Activated CD4-positive, alpha-beta T cell treated with anti-CD3 and anti-CD28 coated beads for 36 hours (primary cell): ENCODE measurements at regions not wholly inside any gene's neighbourhood (a gene's known extent, or its start where the extent isn't known, plus 50 kb on each side); places are given as distances from the start of the nearest gene placed in this dataset.

Experiments
- ATAC-seq: fragments of 200-7000 bp; cut with Tn5 transposase; one replicate; pipeline ENCODE4 v1.10.0; 2021; ENCODE audit warnings: mild to moderate bottlenecking, moderate library complexity
- CTCF ChIA-PET: fragments of 350-600 bp; sonication (Branson Sonifier 250); formaldehyde crosslinking; loops from one replicate; lab custom pipeline; 2021; ENCODE audit warnings: antibody characterized with exemption; lab: Charles Lee
- POLR2A ChIA-PET: fragments of 350-600 bp; sonication (Branson Sonifier 250); formaldehyde crosslinking; loops from one replicate; lab custom pipeline; 2021; ENCODE audit warnings: antibody characterized with exemption, inconsistent platforms; lab: Charles Lee
- DNase-seq: peaks from one replicate; pipeline ENCODE4 v3.0.0-alpha.2; 2020
- H3K27ac Mint-ChIP-seq: one replicate; pipeline ENCODE4 v1.8.0; 2021; ENCODE audit warnings: mixed read lengths
- H3K27me3 Mint-ChIP-seq: one replicate; pipeline ENCODE4 v1.8.0; 2021; ENCODE audit warnings: mixed read lengths
- H3K36me3 Mint-ChIP-seq: one replicate; pipeline ENCODE4 v1.8.0; 2021; ENCODE audit warnings: low read depth, mixed read lengths
- H3K4me1 Mint-ChIP-seq: one replicate; pipeline ENCODE4 v1.8.0; 2021; ENCODE audit warnings: mixed read lengths
- H3K4me3 Mint-ChIP-seq: one replicate; pipeline ENCODE4 v1.8.0; 2021; ENCODE audit warnings: mild to moderate bottlenecking, moderate library complexity, mixed read lengths
- H3K9me3 Mint-ChIP-seq: one replicate; pipeline ENCODE4 v1.8.0; 2021; ENCODE audit warnings: low read depth, mixed read lengths
- intact Hi-C, 2 experiments: fragments of 100-400 bp; cut with DNase I in 1 of 2; cut with micrococcal nuclease in 1 of 2; formaldehyde crosslinking; loops; one replicate each; pipeline versions ENCODE4 v1.14.2 to v1.15.1; 2022 to 2024; cut with DNase I, micrococcal nuclease

GRCh38 chr1:208501542-208501941 lies 257.4 kb upstream of the PLXNA2 start:
- Mint-ChIP-seq H3K36me3 (no peaks in the 10 kb centered on the region), H3K9me3 (no peaks in the 10 kb centered on the region), H3K27ac (no peak overlapping the region), H3K4me3 (no peak overlapping the region), H3K27me3 (peaks cover 13% of the 10 kb centered on the region), H3K4me1 (no peaks in the 10 kb centered on the region)
- intact Hi-C loops, result no loop called here
- POLR2A ChIA-PET, result no interaction called here
- DNase-seq, result no peak
- no peak for ATAC-seq
- CTCF ChIA-PET, result no interaction called here

DNA sequence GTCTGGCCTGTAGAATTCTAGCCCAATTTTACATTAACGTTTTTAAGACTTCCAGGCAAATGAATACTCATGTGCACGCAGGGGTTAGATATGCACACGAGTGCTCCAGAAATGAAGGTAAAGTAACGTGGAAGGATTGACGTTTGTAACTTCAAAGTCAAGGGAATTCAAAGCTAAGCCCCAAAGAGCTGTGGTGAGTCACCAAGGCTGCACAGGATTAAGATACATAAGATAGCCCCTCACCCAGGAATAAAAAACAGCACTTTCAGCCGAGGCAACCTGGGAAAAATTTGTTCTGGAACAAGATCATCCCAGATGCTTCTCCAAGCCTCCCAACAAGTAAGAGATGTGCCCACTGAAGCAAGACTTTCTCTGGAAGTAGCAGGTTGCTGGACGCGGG lies 259.6 kb upstream of the PLXNA2 start:
- CTCF ChIA-PET, result no interaction called here
- intact Hi-C loops, result no loop called here

DNA sequence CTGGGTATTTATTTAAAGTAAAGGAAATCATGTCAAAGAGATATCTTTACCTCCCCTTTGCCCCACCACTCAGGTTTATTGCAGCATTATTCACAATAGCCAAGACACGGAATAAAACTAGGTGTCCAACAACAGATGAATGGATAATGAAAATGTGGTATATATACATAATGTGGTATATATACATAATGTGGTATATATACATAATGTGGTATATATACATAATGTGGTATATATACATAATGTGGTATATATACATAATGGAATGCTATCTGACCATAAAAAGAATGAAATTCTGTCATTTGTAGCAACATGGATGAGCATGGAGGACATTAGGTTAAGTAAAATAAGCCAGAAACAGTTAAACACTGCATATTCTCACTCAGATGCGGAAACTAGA lies 262.6 kb upstream of the PLXNA2 start:
- Mint-ChIP-seq H3K9me3 (no peaks in the 10 kb centered on the region), H3K27ac (no peak overlapping the region), H3K27me3 (peaks cover 4% of the 10 kb centered on the region), H3K36me3 (no peaks in the 10 kb centered on the region), H3K4me1 (no peaks in the 10 kb centered on the region), H3K4me3 (no peak overlapping the region)
- CTCF ChIA-PET, result no interaction called here
- intact Hi-C loops, result no loop called here
- DNase-seq (no peak), ATAC-seq (no peak)
- POLR2A ChIA-PET, result no interaction called here

More for the DNA sequence above, 259.6 kb upstream of the PLXNA2 start:
- POLR2A ChIA-PET, result no interaction called here
- ATAC-seq (no peak), DNase-seq (no peak)
- Mint-ChIP-seq H3K27me3 (peaks cover 13% of the 10 kb centered on the region), H3K27ac (no peak overlapping the region), H3K4me1 (no peaks in the 10 kb centered on the region), H3K4me3 (no peak overlapping the region), H3K9me3 (no peaks in the 10 kb centered on the region), H3K36me3 (no peaks in the 10 kb centered on the region)

- no peaks in the 10 kb centered on the region for H3K36me3 Mint-ChIP-seq
- no peak overlapping the region for H3K27ac Mint-ChIP-seq
- no peaks in the 10 kb centered on the region for H3K4me1 Mint-ChIP-seq
- POLR2A ChIA-PET, result no interaction called here
- no peak for DNase-seq
- H3K27me3 Mint-ChIP-seq, result peaks cover 5% of the 10 kb centered on the region
- CTCF ChIA-PET, result interaction anchor here (0.7 kb wide), 1 partner anchor 1086 kb away, joined by 3 read pairs; no protein-coding TSS in a partner anchor
- no peak overlapping the region for H3K4me3 Mint-ChIP-seq
- ATAC-seq, result no peak
- no peaks in the 10 kb centered on the region for H3K9me3 Mint-ChIP-seq
- intact Hi-C loops, result no loop called here
Observed at GRCh38 chr1:208509072-208509471, 264.9 kb upstream of the PLXNA2 start.

DNA sequence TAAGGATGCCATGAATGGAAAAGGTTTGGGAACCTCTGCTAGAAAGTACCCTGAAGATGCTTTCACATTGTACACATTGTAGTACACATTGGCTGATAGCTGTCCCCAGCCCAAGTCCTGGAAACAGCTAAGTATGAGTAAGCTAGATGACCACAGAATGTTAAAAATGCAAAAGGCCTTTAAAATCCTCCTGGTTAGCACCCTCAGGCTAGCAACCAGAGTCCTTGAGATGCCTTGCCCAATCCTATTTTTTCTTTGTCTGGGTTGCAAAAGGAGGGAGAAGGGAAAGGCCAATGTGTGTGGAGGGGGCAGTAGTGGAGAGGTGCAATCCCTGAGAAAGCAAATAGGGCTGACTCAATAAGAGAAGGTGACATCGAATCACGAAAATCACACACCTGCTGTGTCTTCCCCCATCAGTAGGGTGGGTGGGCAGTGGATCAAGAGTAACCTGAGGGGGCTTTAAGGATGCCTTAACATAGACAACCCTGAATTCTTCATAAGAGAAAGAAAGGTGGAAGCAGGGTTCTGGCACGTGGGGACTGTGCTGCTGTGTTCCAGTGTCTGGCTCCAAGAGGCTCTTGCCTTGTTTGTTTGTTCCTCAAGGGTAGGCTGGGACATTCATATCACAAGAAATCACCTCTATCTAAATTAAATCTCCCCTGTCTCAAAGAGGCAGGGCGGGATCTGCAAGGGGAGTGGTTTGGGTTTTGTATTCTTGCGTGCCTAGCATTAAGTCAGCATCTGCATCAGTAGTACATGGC lies 266.2 kb upstream of the PLXNA2 start:
- DNase-seq, result no peak
- intact Hi-C loops, result no loop called here
- H3K36me3 Mint-ChIP-seq, result no peaks in the 10 kb centered on the region
- no peak overlapping the region for H3K27ac Mint-ChIP-seq
- ATAC-seq, result no peak
- H3K4me1 Mint-ChIP-seq, result no peaks in the 10 kb centered on the region
- no peaks in the 10 kb centered on the region for H3K9me3 Mint-ChIP-seq
- peaks cover 4% of the 10 kb centered on the region for H3K27me3 Mint-ChIP-seq
- ChIA-PET CTCF (no interaction called here), POLR2A (no interaction called here)
- no peak overlapping the region for H3K4me3 Mint-ChIP-seq

DNA sequence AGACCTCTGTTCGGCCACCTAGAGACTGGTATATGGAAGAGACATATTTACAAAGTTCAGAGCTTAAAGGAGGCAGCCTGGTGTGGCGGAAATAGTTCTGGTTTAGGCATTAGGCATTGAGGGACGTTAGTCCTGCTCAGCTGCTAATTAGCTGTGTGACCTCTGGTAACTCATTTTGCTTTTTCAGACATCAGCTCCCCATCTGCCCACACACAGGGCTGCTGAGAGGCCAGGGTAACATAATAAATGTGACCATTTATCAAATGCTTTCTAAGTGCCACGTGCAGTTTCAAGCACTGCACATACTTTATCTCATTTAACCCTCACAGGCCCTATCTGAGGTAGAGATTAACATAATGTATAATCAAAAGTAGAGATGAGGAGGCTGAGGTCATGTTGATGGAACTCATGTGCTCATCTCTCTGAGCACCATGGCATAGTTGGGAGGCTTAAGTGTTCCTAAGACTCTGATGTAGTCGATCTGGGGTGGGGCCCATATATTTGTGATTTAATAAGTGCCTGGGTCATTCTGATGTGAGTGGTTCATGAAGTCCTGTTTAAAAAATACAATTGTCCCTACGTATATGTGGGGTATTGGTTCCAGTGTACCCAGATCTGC lies 267.2 kb upstream of the PLXNA2 start:
- POLR2A ChIA-PET, result no interaction called here
- no peak for ATAC-seq
- Mint-ChIP-seq H3K4me3 (no peak overlapping the region), H3K36me3 (no peaks in the 10 kb centered on the region), H3K4me1 (no peaks in the 10 kb centered on the region), H3K27me3 (peaks cover 6% of the 10 kb centered on the region), H3K27ac (no peak overlapping the region), H3K9me3 (no peaks in the 10 kb centered on the region)
- intact Hi-C loops, result no loop called here
- DNase-seq, result no peak
- CTCF ChIA-PET, result no interaction called here

- Mint-ChIP-seq H3K4me3 (no peak overlapping the region), H3K27me3 (peaks cover 6% of the 10 kb centered on the region), H3K4me1 (no peaks in the 10 kb centered on the region), H3K9me3 (no peaks in the 10 kb centered on the region), H3K36me3 (no peaks in the 10 kb centered on the region), H3K27ac (no peak overlapping the region)
- POLR2A ChIA-PET, result no interaction called here
- intact Hi-C loops, result no loop called here
- DNase-seq, result no peak
- no peak for ATAC-seq
- CTCF ChIA-PET, result no interaction called here
Observed at GRCh38 chr1:208513799-208514198, 269.6 kb upstream of the PLXNA2 start.

- Mint-ChIP-seq H3K4me1 (no peaks in the 10 kb centered on the region), H3K4me3 (no peak overlapping the region), H3K27me3 (peaks cover 6% of the 10 kb centered on the region), H3K36me3 (no peaks in the 10 kb centered on the region), H3K27ac (no peak overlapping the region), H3K9me3 (no peaks in the 10 kb centered on the region)
- intact Hi-C loops, result no loop called here
- ATAC-seq (no peak), DNase-seq (no peak)
- POLR2A ChIA-PET, result no interaction called here
- CTCF ChIA-PET, result no interaction called here
Observed at GRCh38 chr1:208515129-208515528, 270.9 kb upstream of the PLXNA2 start.

DNA sequence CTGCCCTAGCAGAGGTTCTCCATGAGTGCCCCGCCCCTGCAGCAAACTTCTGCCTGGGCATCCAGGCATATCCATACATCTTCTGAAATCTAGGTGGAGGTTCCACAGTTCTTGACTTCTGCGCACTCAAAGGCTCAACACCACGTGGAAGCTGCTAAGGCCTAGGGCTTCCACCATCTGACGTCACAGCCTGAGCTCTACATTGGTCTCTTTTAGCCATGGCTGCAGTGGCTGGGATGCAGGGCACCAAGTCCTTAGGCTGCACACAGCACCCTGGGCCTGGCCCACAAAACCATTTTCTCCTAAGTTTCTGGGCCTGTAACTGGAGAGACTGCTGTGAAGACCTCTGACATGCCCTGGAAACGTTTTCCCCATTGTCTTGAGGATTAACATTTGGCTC lies 272.6 kb upstream of the PLXNA2 start:
- intact Hi-C loops, result no loop called here
- ATAC-seq (no peak), DNase-seq (no peak)
- Mint-ChIP-seq H3K9me3 (no peaks in the 10 kb centered on the region), H3K27ac (no peak overlapping the region), H3K27me3 (peaks cover 5% of the 10 kb centered on the region), H3K36me3 (no peaks in the 10 kb centered on the region), H3K4me1 (no peaks in the 10 kb centered on the region), H3K4me3 (no peak overlapping the region)
- ChIA-PET POLR2A (no interaction called here), CTCF (interaction anchor here (0.6 kb wide), 1 partner anchor 15 kb away, joined by 3 read pairs; no protein-coding TSS in a partner anchor)

DNA sequence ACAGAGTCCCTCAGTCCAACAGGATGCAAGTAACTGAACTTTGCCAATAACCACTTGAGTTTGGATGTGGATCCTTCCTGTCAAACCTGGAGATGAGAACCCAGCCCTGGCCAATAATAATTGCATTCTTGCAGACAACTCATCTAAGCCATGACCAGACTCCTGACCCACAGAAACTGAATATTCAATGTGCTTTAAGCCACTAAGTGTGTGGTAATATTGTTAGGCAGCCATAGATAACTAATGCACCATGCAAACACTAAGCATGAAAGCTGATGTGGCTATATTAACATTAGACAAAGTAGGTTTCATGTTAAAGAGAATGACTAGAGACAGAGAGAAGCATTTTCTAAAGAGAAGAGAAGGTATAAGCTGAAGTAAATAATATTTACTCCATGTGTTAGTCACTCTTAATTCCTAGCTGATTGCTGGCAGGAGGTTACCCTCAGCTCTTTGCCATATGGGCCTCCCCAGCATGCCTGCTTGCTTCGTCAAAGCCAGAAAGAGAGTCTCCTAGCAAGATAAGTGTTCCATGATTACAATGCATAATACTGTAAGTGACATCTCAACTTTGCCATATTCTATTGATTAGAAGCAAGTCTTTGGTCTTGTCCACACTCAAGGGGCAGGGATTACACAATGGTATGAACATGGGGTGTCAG lies 276.4 kb upstream of the PLXNA2 start:
- H3K27me3 Mint-ChIP-seq, result peaks cover 7% of the 10 kb centered on the region
- ChIA-PET POLR2A (no interaction called here), CTCF (no interaction called here)
- H3K36me3 Mint-ChIP-seq, result no peaks in the 10 kb centered on the region
- no peaks in the 10 kb centered on the region for H3K4me1 Mint-ChIP-seq
- intact Hi-C loops, result no loop called here
- ATAC-seq (no peak), DNase-seq (no peak)
- H3K27ac Mint-ChIP-seq, result no peak overlapping the region
- no peaks in the 10 kb centered on the region for H3K9me3 Mint-ChIP-seq
- H3K4me3 Mint-ChIP-seq, result no peak overlapping the region

- no peak overlapping the region for H3K4me3 Mint-ChIP-seq
- ATAC-seq (no peak), DNase-seq (no peak)
- no peaks in the 10 kb centered on the region for H3K36me3 Mint-ChIP-seq
- H3K27me3 Mint-ChIP-seq, result peaks cover 8% of the 10 kb centered on the region
- ChIA-PET POLR2A (no interaction called here), CTCF (no interaction called here)
- no peaks in the 10 kb centered on the region for H3K4me1 Mint-ChIP-seq
- intact Hi-C loops, result no loop called here
- H3K9me3 Mint-ChIP-seq, result no peaks in the 10 kb centered on the region
- no peak overlapping the region for H3K27ac Mint-ChIP-seq
Observed at GRCh38 chr1:208521534-208521933, 277.4 kb upstream of the PLXNA2 start.

DNA sequence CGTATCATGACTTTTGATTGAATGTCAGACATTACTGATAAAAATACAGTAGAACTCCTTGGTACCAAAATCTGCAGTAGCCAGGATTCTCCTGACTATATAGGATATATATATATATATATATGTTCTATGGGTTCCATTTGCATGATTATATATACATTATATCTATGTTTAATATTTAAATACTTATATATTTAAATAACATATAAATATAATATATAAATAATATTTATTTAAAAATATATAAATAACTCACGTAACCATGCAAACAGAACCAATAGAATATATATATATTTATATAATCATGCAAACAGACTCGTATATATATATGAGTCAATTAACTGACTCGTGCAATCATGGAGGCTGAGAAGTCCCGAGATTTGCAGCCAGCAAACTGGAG lies 278.8 kb upstream of the PLXNA2 start:
- H3K4me3 Mint-ChIP-seq, result no peak overlapping the region
- intact Hi-C loops, result no loop called here
- CTCF ChIA-PET, result no interaction called here
- DNase-seq (no peak), ATAC-seq (no peak)
- no peaks in the 10 kb centered on the region for H3K4me1 Mint-ChIP-seq
- no peaks in the 10 kb centered on the region for H3K36me3 Mint-ChIP-seq
- H3K27me3 Mint-ChIP-seq, result peaks cover 10% of the 10 kb centered on the region
- no peaks in the 10 kb centered on the region for H3K9me3 Mint-ChIP-seq
- no peak overlapping the region for H3K27ac Mint-ChIP-seq
- POLR2A ChIA-PET, result no interaction called here
